CD4-positive, alpha-beta T cell treated with Interleukin-17A for 1 hour (primary cell): ENCODE measurements at regions not wholly inside any gene's neighbourhood (a gene's known extent, or its start where the extent isn't known, plus 50 kb on each side); places are given as distances from the start of the nearest gene placed in this dataset.

Experiments
- DNase-seq: peaks from one replicate; pipeline ENCODE4 v3.0.0-alpha.2; 2020

- no peak for DNase-seq
Observed at GRCh38 chr11:97336064-97336463, 946.3 kb downstream of the JRKL start.

GRCh38 chr11:97345032-97345431 is 955.2 kb downstream of the JRKL start:
- DNase-seq = no peak

GRCh38 chr11:97349201-97349600 is 959.4 kb downstream of the JRKL start:
- DNase-seq = no peak

- DNase-seq = no peak
Observed at GRCh38 chr11:97351939-97352338, 962.1 kb downstream of the JRKL start.

GRCh38 chr11:97354026-97354425 is 964.2 kb downstream of the JRKL start:
- no peak for DNase-seq

- no peak for DNase-seq
Observed at GRCh38 chr11:97354576-97354975, 964.8 kb downstream of the JRKL start.

- DNase-seq = no peak
Observed at GRCh38 chr11:97355230-97355629, 965.4 kb downstream of the JRKL start.

- DNase-seq = no peak
Observed at GRCh38 chr11:97356144-97356543, 966.3 kb downstream of the JRKL start.

- DNase-seq = no peak
Observed at GRCh38 chr11:97359016-97359415, 969.2 kb downstream of the JRKL start.

- no peak for DNase-seq
Observed at GRCh38 chr11:97361812-97362378, 972.1 kb downstream of the JRKL start.

GRCh38 chr11:97363331-97363730 is 973.5 kb downstream of the JRKL start:
- no peak for DNase-seq

- DNase-seq = no peak
Observed at GRCh38 chr11:97364047-97364446, 974.2 kb downstream of the JRKL start.

GRCh38 chr11:97367406-97368083 is 977.7 kb downstream of the JRKL start:
- DNase-seq = no peak

GRCh38 chr11:97389270-97389669 is 999.5 kb downstream of the JRKL start:
- no peak for DNase-seq

- no peak for DNase-seq
Observed at GRCh38 chr11:97398246-97398645, 1008.4 kb downstream of the JRKL start.

- DNase-seq = no peak
Observed at GRCh38 chr11:97409141-97409540, 1019.3 kb downstream of the JRKL start.

GRCh38 chr11:97414801-97415200 is 1025.0 kb downstream of the JRKL start:
- no peak for DNase-seq

GRCh38 chr11:97419729-97420128 is 1029.9 kb downstream of the JRKL start:
- DNase-seq = no peak

- no peak for DNase-seq
Observed at GRCh38 chr11:97428247-97428790, 1038.5 kb downstream of the JRKL start.

- DNase-seq = no peak
Observed at GRCh38 chr11:97430877-97431276, 1041.1 kb downstream of the JRKL start.

- no peak for DNase-seq
Observed at GRCh38 chr11:97432926-97433325, 1043.1 kb downstream of the JRKL start.

GRCh38 chr11:97445561-97445960 is 1055.7 kb downstream of the JRKL start:
- no peak for DNase-seq

- DNase-seq = no peak
Observed at GRCh38 chr11:97451441-97451840, 1061.6 kb downstream of the JRKL start.

- no peak for DNase-seq
Observed at GRCh38 chr11:97454988-97455387, 1065.2 kb downstream of the JRKL start.

GRCh38 chr11:97460091-97460490 is 1070.3 kb downstream of the JRKL start:
- DNase-seq = no peak
